NCI-H2196 (cell line): ENCODE measurements at regions not wholly inside any gene's neighbourhood (a gene's known extent, or its start where the extent isn't known, plus 50 kb on each side); places are given as distances from the start of the nearest gene placed in this dataset.
"Not testable (repeated sequence)": the region's sequence is repeated elsewhere in the genome, so short reads cannot be mapped to it uniquely, and the experiment has no call there.

ENCODE experiments used
- DNase-seq: peaks from one replicate; lab custom pipeline; 2025; ENCODE audit not compliant: unreplicated experiment; lab: John Stamatoyannopoulos, UW

DNA sequence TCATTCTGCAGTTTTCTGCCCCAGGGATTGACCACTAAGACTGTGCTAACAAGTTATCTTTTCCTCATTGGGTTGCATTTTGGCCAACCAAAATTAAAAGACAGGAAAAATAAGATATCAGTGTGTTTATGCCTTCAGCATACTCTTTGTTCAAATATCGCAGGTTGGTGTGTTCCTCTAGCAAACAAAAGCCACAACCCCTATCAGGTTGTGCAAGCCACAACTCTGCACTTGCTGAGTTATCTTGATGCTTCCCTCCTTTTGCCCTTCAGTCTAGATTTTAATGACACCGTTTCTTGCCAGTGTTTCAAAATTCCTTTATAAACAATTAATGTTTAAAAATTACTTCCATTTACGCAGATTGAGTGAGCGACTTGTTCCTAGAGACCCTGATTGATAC, 1164.2 kb downstream of the NSUN3 start:
- DNase-seq: no peak

DNA sequence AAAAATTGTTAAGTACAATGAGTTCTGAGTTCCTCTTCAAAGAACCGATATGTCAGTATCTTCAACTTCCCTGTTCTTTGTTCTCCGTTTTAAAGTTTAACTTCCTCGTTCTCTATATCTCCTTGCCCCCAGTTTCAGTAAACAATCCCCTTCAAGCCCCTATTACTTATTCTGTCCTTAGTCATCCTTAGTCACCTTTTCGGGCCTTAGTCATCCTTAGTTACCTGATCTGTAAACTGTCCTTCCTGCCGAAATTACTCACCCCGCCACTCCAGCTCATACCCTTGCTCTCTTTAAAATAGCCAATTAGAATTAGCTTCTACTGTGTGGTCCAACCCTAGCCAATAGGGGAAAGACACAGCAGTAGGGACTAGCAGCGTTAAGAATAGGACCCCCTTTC, 1165.6 kb downstream of the NSUN3 start:
- no peak for DNase-seq

DNA sequence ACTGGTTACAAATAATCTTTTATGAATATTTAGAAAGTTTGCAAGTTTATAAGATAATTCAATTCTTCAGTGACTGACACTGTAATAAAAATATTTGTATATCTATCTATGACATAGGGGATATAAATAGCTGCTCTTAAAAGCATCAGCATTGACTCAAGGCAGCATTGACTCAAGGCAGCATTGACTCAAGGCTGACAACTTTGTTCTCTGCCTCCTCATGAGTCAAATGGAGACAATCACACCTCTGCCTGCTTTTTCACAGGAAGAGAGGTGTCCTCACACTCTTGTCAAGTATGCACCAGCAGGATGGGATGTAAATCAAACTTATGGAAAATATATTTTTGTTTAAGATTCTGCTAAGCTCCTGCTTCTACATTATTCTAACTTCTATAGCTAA, 1173.1 kb downstream of the NSUN3 start:
- DNase-seq: no peak

DNA sequence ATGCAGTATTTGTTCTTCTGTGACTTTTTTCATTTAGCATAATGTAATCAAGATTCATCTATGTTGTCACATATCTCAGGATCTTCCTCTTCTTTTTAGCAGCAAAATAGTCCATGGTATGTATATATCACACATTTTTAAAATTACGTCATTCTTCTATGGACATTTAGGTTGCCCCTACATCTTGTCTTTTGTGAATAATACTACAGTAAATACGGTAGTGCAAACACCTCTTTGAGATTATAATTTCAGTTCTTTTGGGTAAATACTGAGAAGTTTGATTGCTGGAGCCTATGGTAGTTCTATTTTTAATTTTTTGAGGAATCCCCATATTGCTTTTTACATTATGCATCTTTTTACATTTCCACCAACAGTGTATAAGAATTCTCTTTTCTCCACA, 1174.9 kb downstream of the NSUN3 start:
- DNase-seq: no peak

DNA sequence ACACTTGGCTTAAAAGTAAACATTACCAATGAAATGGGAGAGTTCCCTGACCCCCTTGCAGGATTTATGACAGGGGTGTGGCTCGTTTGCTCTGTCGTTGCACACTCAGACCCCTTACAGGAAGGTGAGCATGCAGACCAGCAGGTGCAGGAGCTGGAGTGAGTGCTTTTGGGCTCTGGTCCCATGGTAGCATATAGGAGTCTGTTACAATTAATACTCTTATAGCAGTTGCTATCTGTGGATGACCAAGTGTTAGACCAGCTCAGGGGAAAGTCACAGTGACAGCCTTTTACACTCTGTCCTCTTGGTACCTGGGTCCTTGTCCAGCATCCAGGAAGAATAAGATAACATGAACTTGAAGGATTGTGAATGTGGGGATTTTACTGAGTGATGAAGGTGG, 1177.5 kb downstream of the NSUN3 start:
- no peak for DNase-seq

DNA sequence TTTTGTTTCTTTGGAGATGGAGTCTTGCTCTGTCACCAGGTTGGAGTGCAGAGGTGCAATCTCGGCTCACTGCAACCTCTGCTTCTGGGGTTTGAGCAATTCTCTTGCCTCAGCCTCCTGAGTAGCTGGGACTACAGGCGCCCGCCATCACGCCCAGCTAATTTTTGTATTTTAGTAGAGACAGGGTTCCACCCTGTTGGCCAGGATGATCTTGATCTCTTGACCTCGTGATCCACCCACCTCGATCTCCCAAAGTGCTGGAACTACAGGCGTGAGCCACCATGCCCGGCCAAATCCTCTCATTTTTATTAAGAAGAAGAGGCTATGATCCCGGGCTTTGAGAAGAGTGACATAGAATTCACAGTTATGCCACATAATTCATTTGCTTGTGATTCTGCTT, 1178.4 kb downstream of the NSUN3 start:
- not testable (repeated sequence) for DNase-seq

DNA sequence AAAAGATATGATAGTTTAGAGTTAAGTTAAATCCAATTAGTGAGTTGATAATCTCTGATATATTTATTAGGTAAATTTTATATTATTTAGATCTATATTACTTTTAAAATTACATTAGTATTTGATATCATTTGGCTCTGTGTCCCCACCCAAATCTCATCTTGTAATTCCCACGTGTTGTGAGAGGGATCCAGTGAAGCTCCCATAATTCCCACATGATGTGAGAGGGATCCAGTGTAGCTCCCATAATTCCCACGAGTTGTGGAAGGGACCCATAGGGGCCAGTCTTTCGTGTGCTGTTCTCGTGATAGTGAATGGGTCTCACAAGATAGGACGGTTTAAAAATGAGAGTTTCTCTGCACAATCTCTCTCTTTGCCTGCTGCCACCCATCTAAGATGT, 1183.6 kb downstream of the NSUN3 start:
- no peak for DNase-seq

DNA sequence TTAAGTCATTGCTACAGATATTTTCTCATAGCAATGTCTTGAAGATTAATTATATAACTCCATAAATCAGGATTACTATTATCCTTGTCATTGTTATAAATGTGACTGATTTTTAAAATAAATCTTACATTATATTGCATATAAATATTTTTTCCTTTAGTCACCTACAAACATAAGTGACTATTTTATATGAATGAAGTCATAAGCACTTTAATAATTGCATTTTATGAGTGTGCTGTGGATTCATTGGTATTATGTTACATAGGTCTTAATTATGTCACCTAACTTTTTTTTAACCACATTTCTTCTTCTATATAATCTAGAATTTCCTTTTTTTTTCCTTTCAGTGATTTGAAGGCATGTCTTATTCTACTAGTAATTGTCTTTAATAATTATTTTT, 1191.2 kb downstream of the NSUN3 start:
- no peak for DNase-seq

DNA sequence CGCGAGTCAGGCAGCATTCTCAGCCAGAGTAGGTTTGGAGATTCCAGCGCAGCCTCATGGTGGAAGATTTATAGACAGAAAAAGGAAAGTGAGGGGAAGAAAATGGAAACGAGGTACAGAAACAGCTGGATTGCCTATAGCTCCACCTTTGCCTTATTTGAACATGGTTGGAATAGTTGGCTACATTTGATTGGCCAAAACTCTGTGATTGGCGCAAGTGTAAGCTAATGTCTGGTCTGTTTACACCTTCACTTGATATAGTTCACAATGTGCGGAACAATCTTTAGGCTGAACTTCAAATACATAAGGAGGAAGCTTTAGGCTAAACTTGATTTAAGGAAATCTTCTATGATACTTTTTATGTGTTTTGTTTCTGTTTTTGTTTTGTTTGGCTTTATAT, 1191.9 kb downstream of the NSUN3 start:
- no peak for DNase-seq

DNA sequence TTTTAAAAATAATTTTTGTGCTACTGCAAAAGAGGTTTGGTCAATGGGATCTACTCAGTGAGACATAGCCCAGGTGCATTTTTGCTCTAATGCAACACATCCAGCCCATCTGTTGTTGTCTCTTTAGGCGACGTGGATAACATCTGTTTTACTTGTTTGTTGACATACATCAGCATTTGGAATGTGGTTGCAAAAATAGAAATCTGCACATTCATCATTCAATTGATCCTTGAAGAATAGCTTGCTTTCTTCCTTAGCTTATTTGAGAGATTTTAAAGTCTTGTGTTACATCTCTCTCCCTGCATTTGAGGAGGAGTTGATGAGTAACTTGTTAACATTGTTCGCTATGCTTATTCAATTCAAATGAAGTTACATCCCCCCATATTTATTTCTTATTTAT, 1202.3 kb downstream of the NSUN3 start:
- DNase-seq: no peak

DNA sequence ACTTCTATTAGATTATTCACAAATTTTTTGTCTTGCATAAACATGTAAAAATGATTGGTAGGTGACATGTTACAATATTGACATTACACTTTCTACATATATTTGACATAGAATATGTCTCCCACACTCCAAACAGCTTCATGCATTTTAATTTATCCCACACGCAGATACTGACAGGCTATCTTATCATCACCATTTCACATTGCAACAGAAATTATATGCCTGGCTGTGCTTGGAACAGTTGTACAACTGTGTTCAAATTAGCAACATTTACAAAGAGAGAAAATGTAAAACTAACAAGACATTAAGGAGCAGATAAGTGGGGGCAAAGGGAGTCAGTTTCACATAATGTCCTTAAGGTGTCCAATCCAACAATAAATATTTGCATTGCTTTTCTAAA, 1208.5 kb downstream of the NSUN3 start:
- DNase-seq: no peak

DNA sequence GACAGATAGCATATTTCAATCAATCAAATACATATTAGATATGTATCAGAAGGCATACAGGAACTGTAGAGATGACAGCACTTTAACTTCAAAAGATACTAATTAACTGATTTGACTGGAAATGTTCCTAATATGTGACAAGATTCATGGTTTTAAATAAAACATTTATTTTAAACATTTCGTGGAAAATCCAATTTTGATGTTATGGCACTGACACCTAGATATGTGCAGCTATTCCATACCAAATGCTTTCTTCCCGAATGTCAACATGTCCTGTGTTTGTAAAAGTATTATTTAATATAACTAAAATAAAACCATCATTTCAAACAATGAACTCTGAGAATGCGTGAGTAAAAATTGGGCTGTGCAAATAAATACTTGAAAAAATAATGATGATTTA, 1209.3 kb downstream of the NSUN3 start:
- DNase-seq: no peak

DNA sequence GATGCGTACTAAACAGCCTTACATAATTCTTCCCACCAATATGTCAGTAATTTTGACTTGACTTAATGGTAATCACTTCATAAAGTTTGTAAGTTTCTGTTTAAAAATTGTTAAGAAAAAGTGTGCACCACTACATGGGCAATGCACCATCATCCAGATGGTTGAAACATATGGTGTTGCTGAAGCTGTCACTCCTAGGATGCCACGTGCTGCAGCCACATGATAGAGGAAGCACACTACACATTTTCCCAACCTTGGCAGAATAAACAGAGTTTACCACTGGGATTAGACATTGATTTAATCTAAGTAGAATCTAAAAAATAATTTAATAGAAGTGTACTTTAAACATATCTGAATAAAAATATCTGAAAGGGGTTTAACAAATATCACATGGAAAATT, 1209.9 kb downstream of the NSUN3 start:
- DNase-seq: no peak

DNA sequence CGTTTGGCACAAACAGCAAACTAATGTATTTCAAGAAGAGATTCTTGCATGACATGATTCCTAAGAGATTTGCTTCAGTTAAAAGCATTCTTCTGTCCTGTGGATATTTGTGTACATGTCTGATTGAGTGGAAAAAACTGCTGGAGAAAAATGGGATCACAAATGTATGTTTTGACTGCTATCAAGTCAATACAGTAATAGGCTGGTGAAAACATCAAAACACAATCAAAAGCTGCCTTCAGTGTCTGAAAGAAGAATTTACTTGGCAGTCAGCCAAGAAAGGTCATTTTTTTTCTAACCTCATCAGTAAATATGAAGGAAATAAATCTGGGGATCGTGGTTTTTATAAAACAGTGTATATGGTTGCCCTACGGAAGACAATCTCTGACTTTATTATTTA, 1214.8 kb downstream of the NSUN3 start:
- no peak for DNase-seq

DNA sequence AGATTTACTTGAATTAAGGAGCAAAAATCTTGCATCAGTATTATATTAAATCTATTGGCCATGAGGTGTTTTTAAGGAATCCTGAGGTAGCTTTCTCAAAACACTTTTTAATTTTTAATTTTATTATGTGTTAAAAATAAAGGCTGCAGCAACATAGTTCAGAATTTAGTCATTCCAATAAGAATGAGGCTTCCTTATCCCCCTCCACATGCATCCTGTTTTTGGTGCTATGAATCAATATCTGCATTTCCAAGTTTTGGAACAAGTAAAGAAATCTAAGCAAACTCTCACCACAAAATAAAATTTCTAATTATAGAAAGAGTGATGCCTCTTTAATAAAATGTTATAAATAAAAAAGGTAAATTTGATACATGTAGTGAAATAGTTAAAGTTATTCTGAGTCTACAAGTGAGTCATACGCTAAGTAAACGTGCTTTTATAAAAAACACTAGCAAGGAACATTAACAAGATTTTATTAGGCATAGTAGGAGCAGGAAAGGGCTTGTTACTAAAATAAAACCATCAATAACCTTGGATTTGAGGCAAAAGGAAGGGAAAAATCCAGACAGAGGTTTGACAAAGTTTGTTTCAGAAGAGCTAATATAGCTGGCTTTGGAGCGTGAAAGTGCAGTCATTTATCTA, 1218.0 kb downstream of the NSUN3 start:
- DNase-seq: no peak

DNA sequence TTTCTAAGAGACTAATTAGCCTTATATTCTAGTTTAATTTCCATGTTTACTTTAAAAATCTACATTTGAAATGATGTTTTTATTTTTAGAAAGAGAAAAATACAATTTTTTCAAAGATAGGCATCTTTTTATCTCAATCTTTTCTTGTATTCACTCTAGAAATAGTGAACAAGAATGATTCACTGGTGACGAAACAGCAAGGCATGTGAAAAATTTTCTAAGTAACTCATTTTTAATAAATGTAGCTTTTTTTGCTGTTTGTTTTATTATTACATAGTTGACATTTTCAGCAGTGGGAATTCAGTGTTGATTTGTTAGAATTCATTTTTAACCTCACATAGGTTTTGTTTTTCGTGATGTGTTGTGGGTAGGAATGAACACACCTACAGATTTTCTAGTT, 1226.4 kb downstream of the NSUN3 start:
- DNase-seq: no peak

DNA sequence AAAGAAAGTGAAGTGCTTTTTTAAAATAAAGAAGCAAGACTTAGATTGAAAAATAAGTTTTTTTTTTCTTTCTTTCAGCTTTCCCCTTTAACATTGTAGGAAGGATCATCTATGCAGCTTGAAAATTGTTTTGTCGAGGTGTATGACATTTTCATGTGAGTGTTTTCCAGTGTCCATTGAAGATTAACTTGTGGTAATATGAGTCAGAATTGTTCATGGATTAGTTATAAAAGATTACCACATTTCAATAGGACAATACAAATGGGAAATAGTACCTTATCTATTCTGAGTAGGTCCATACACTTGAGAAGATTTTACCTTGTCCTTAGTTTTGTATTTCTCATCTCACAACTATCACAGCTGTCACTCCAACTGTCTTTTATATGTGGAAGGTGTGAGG, 1234.7 kb downstream of the NSUN3 start:
- no peak for DNase-seq

DNA sequence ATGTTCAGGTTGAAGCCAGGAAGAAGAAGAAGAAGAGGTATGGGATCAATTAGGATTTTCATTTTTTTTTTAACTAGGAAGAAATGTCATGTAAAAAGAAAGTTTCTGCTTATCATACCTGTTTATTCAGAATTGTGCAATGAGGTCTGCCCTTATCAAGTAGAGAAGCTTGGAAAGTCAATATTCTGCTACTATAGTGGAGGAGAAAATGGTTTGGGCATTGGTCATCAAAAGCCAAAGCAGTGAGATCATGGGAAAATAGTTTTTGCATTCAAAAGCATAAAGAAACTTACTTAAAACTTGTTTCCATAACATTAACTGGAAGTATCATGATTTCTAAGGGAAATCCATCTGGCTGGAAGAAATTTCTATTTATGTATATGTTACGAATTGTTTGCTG, 1239.2 kb downstream of the NSUN3 start:
- no peak for DNase-seq

DNA sequence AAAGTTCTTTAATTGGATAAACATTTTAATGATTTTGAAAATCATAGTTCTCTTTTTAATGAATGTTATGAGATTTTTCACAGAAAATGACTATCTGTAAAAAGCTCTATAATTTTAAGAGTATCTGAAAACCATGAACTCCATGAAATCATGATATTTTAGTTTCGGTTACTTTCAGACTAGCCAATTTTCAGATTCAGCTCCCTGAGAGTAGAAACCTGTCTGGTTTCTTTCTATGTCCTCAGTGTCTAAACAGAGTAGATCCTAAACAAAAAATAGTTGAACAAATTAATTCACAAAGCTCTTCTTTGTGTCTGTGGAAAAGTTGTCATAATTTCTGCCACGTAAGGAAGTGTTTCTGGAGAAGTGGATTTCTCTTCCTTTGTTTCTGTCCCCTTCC, 1247.7 kb downstream of the NSUN3 start:
- DNase-seq: no peak

DNA sequence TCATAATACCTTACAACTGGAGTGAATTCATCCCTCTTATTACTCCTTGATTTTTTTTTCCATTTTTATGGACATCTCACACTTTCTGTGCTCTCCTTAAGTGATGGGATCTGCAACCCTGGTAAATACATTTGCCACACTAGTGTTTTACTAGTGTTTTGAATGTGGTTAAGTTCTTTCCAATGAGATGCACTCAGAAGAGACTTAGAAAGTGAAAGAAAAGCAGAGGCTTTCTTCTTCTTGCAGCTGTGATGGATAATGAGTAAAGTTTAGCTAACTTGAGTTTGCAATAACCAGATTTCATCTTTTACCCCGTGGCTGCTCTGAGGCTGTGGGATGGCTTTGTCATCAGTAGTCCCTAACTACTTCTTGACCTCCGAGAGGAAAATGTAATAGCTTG, 1248.4 kb downstream of the NSUN3 start:
- DNase-seq: no peak

DNA sequence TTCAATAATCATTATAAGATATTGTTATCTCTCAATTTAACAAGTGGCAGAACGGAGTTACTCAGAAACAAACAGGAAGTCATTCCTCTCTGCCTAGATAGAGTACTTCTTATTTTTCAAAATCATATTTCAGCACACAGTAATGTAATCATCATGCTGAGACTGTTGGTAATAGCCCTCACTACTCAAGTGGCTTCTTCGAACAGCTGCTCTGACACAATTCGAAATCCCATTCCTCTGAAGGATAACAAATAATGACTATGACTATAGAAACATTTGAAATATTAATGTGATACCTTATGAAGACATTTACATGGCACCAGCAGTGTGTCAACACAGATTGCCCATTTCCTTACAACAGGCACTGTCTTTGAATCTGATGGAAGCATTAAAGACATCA, 1249.8 kb downstream of the NSUN3 start:
- no peak for DNase-seq

DNA sequence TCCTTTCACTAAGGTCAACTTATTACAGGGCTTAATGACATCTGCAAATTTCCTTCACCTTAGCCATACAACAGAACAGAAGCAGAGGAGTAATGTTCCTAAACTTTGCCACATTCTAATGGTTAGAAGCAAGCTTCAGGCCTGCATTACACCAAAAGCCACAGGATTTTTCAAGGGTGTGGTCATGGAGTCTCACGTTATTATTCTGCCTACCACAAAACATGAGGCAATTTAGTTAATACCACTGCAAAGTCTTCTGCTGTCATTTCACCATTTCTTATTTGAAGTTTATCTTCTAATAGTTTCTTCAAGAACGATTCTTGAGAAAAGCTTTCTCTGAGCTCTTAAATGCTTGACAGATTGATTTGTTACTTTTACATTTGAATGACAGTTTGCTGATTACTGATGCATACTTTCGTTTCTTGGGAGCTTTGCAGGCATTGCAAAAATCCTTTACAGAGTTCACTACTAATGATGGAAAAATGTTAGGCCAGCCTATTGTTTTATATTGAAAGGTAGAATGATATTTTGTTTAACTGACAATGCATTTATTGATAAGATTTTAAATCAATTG, 1257.1 kb downstream of the NSUN3 start:
- no peak for DNase-seq

DNA sequence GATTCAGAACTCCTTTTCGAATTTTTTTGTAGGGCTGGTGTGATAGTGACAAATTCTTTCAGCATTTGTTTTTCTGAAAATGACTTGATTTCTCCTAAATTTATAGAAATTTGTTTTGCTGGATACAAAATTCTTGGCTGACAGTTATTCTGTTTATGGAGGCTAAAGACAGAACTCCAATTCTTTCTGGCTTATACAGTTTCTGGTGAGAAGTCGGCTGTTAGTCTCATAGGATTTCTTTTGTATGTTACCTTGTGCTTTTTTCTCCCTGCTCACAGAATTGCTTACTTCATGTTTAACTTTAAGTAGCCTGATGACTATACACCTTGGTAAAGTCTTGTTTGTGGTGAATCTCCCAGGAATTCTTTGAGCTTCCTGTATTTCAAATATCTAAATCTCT, 1264.6 kb downstream of the NSUN3 start:
- no peak for DNase-seq
